ENCODE measurements at regions not wholly inside any gene's neighbourhood (a gene's known extent, or its start where the extent isn't known, plus 50 kb on each side); places are given as distances from the start of the nearest gene placed in this dataset.

GRCh38 chr7:35331730-35332678 lies 78.1 kb upstream of the TBX20 start:
- DNase-seq, result no peak

- no peak for DNase-seq
Observed at GRCh38 chr7:35329026-35329425, 75.1 kb upstream of the TBX20 start.

- DNase-seq, result no peak
Observed at GRCh38 chr7:35319606-35320005, 65.7 kb upstream of the TBX20 start.

GRCh38 chr7:35316549-35316948 lies 62.6 kb upstream of the TBX20 start:
- no peak for DNase-seq

- no peak for DNase-seq
Observed at GRCh38 chr7:35315517-35315916, 61.6 kb upstream of the TBX20 start.

- no peak for DNase-seq
Observed at GRCh38 chr7:35314354-35314753, 60.5 kb upstream of the TBX20 start.

GRCh38 chr7:35313575-35313974 lies 59.7 kb upstream of the TBX20 start:
- DNase-seq, result no peak

All from GDM1 (cell line).